MM.1S (cell line): ENCODE measurements at regions not wholly inside any gene's neighbourhood (a gene's known extent, or its start where the extent isn't known, plus 50 kb on each side); places are given as distances from the start of the nearest gene placed in this dataset.

Experiments used
- CTCF ChIP-seq: fragments of 300-600 bp; sonication (generic); IDR thresholded peaks from 2 replicates; pipeline ENCODE4 v1.5.1; 2016; ENCODE audit warnings: antibody characterized with exemption, low read length, mixed read lengths
- EZH2 ChIP-seq: fragments of 300-600 bp; sonication (generic); optimal IDR thresholded peaks from 2 replicates; pipeline ENCODE3; 2017; ENCODE audit warnings: low read depth, mild to moderate bottlenecking, antibody characterized with exemption, low read length, mixed read lengths
- EZH2phosphoT487 ChIP-seq: fragments of 300-600 bp; sonication (generic); IDR thresholded peaks from 2 replicates; pipeline ENCODE4 v1.6.1; 2018; ENCODE audit warnings: antibody characterized with exemption, low read length

DNA sequence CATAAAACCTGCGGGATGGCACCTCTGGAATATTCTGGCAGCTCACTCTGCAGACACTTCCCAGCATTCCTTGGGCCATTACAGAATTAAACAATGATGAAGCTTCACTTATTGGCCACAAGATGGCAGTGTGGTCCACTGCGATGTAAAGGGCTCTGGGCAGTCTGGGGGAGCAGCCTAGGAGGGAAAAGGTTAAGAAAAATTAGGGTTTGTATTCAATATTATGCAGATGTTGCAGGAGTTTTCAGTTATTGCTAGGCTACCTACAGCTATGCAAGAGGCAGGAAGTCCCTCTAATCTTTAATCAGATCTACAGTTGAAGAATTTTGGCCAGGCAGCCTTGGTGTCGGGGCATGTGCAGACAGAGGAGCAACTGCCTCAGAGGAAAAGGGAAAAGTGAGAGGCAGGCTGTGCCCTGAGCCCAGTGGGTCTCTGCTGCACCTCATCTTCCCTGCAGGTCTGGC lies 233.2 kb upstream of the PRSS1 start:
- TF ChIP-seq EZH2 (no peak), CTCF (peak; percentile 97), EZH2phosphoT487 (no peak)
